Heart right ventricle (tissue), 16 donors: ENCODE measurements at regions not wholly inside any gene's neighbourhood (a gene's known extent, or its start where the extent isn't known, plus 50 kb on each side); places are given as distances from the start of the nearest gene placed in this dataset.
"Not testable (repeated sequence)": the region's sequence is repeated elsewhere in the genome, so short reads cannot be mapped to it uniquely, and the experiment has no call there.

ENCODE experiments used
- ATAC-seq, 8 donors: fragments of 200-7000 bp; cut with Tn5 transposase; one replicate each; pipeline ENCODE4 v1.9.1; 2020; ENCODE audit warnings: mild to moderate bottlenecking in 8 of 8, moderate library complexity in 8 of 8, moderate number of reproducible peaks in 1 of 8
- DNase-seq, 2 donors: peaks; one replicate each; pipeline ENCODE4 v3.0.0-alpha.2; 2020
- H3K27ac ChIP-seq, 10 donors: fragments of 200-600 bp; sonication (generic) in 2 of 10; one replicate each; pipeline versions ENCODE4 v1.5.0 to v1.8.0; 2020 to 2022; ENCODE audit warnings: mild to moderate bottlenecking in 3 of 10
- H3K27me3 ChIP-seq, 7 donors: fragments of 200-600 bp; one replicate each; pipeline ENCODE4 v1.8.0; 2021 to 2022; ENCODE audit warnings: mild to moderate bottlenecking in 2 of 7
- H3K36me3 ChIP-seq, 9 donors: fragments of 200-600 bp; sonication (generic) in 1 of 9; one replicate each; pipeline versions ENCODE4 v1.5.0 to v1.8.0; 2020 to 2022; ENCODE audit warnings: mild to moderate bottlenecking in 2 of 9
- H3K4me1 ChIP-seq, 9 donors: fragments of 200-600 bp; sonication (generic) in 1 of 9; one replicate each; pipeline versions ENCODE4 v1.5.0 to v1.8.0; 2020 to 2022; ENCODE audit warnings: mild to moderate bottlenecking in 4 of 9
- H3K4me3 ChIP-seq, 10 donors: fragments of 200-600 bp; sonication (generic) in 2 of 10; one replicate each; pipeline versions ENCODE4 v1.5.0 to v1.8.0; 2020 to 2022; ENCODE audit warnings: mild to moderate bottlenecking in 7 of 10, moderate library complexity in 2 of 10
- H3K9me3 ChIP-seq, 11 donors: fragments of 200-600 bp in 10 of 11; sonication (generic) in 2 of 11; one replicate each; pipeline versions ENCODE4 v1.5.0 to v1.8.0; 2013 to 2022; ENCODE audit warnings: mild to moderate bottlenecking in 2 of 11, control low read depth in 1 of 11, moderate library complexity in 1 of 11
- CTCF ChIP-seq, 9 donors: fragments of 200-600 bp; sonication (generic) in 2 of 9; IDR thresholded peaks; one replicate each; pipeline versions ENCODE4 v1.5.0 to v1.8.0; 2021 to 2022; ENCODE audit warnings: antibody characterized with exemption in 9 of 9, mild to moderate bottlenecking in 5 of 9, moderate library complexity in 1 of 9
- WGBS, 2 donors: extraction: QIAGEN DNeasy Blood & Tissue Kit; methylation state at CpG; one replicate each; pipeline ENCODE4 v1.1.7; 2013; ENCODE audit warnings: inconsistent platforms in 1 of 2; 5-methylcytosine and 5-hydroxymethylcytosine counted together
- intact Hi-C, 10 donors: fragments of 100-400 bp; cut with DNase I; formaldehyde crosslinking; loops; one replicate each; pipeline versions ENCODE4 v1.11.1 to v1.14.2; 2022
- donor health status: Arrhythmogenic right ventricular cardiomyopathy.
- donor health status: ischemic (EF 13 %, LVEDD 7.1; RV severe dilation, severe dysfunction).
- donor health status: healthy with polysubstance abuse.
- donor health status: DM: no; HTN: yes; CAD: no.
- donor health status: DM: no; HTN: no; CAD: no.
- donor health status: ischemic (EF 25% LVEDD 6.9; RV normal size, moderate dysfunction).
- donor health status: ischemic (EF 25% LVEDD 5.7; RV mildly dilated, moderate dysfunction).
- donor health status: healthy.
- donor health status: DM: yes; HTN: yes; CAD: no.
- donor health status: Ischemic cardiomyopathy.
- donor health status: ischemic (EF 35%, LVEDD 5.7; RV mildly dilated, moderate dysfunction).
- donor health status: nonischemic (EF 11% LVEDD 7.7; RV severe dilation, severe dysfunction).
- donor health status: DM: yes; HTN: yes; CAD: no.
- donor health status: PGD.
- donor health status: ischemic (EF 29% LVEDD 5.4; RV normal size, mild dysfunction).
- donor health status: nonischemic (EF 23%, LVEDD 6.1; RV moderate dilation, normal function).

- Histone ChIP-seq H3K4me1 (no peaks in the 10 kb centered on the region), H3K27ac (no peak overlapping the region), H3K4me3 (no peak overlapping the region), H3K36me3 (no peaks in the 10 kb centered on the region), H3K9me3 (peaks cover 0 to 3% (median 0%) of the 10 kb centered on the region in 11 donors), H3K27me3 (no peaks in the 10 kb centered on the region)
- WGBS, 2 donors, result 81 to 87% methylated on average over 5 of the region's 5 CpGs
- intact Hi-C loops, result no loop called here
- DNase-seq (no peak), ATAC-seq (no peak)
- no peak for TF ChIP-seq CTCF (IDR thresholded peaks at IDR 0.05)
These were observed 156.8 kb upstream of the UBE2E3 start for GRCh38 chr2:180823546-180824141.

- Histone ChIP-seq H3K36me3 (no peaks in the 10 kb centered on the region), H3K27me3 (no peaks in the 10 kb centered on the region), H3K4me1 (no peaks in the 10 kb centered on the region), H3K27ac (no peak overlapping the region), H3K9me3 (peaks cover 0 to 18% (median 5%) of the 10 kb centered on the region in 11 donors), H3K4me3 (no peak overlapping the region)
- intact Hi-C loops, result no loop called here
- no peak for DNase-seq
- WGBS, 2 donors, result 42 to 59% methylated on average over 2 of the region's 2 CpGs
- ATAC-seq, result no peak
- no peak for TF ChIP-seq CTCF (IDR thresholded peaks at IDR 0.05)
These were observed 161.3 kb upstream of the UBE2E3 start for GRCh38 chr2:180819106-180819505.

DNA sequence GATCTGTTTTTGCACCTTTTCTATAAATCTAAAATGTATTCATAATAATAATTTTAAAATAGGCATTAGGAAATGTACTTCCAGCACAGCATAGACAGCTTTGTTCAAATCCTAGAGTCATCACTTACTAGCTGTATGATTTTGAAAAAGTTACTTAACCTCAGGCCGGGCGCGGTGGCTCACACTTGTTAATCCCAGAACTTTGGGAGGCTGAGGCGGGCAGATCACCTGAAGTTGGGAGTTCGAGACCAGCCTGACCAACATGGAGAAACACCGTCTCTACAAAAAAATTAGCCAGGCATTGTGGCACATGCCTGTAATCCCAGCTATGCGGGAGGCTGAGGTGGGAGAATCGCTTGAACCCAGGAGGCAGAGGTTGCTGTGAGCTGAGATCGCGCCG lies 161.7 kb upstream of the UBE2E3 start:
- ATAC-seq, H3K27ac ChIP-seq, intact Hi-C loops, DNase-seq, H3K4me3 ChIP-seq, H3K4me1 ChIP-seq, H3K36me3 ChIP-seq, H3K27me3 ChIP-seq: not testable (repeated sequence)
- H3K9me3 ChIP-seq, result peaks cover 0 to 20% (median 5%) of the 10 kb centered on the region in 11 donors
- WGBS, 2 donors, result 95 to 97% methylated on average over 11 of the region's 11 CpGs

DNA sequence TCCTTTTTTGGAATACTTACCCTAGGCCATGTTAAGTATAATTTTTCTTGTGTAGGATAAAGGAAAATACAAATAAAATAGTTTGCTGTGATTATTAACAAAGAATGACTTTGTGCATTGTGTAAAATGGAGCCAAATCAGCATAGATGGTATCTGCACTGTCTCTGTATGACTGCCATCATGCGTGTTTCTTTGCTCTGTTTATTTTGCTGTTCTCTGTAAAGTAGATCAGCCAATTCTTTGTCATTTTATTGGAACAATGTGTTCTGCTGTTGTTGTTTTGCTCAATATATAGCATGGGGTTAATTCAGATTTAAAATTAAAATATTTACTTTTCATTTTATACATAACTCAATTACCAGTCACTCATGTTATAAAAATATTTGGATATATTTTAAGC lies 181.3 kb upstream of the UBE2E3 start:
- Histone ChIP-seq H3K4me1 (no peaks in the 10 kb centered on the region), H3K9me3 (no peaks in the 10 kb centered on the region), H3K36me3 (no peaks in the 10 kb centered on the region), H3K4me3 (no peak overlapping the region), H3K27ac (no peak overlapping the region), H3K27me3 (no peaks in the 10 kb centered on the region)
- TF ChIP-seq CTCF (IDR thresholded peaks at IDR 0.05), result no peak
- ATAC-seq (no peak), DNase-seq (no peak)
- WGBS, 2 donors, result 72 to 75% methylated on average over 1 of the region's 1 CpG
- intact Hi-C loops, result no loop called here

- intact Hi-C loops, result no loop called here
- no peak for ATAC-seq
- H3K27ac ChIP-seq, result no peak overlapping the region
These were observed 189.5 kb upstream of the UBE2E3 start for GRCh38 chr2:180790891-180791290.

More at GRCh38 chr2:180790891-180791290, 189.5 kb upstream of the UBE2E3 start:
- no peak for DNase-seq
- no peaks in the 10 kb centered on the region for H3K9me3 ChIP-seq
- no peaks in the 10 kb centered on the region for H3K36me3 ChIP-seq
- no peaks in the 10 kb centered on the region for H3K4me1 ChIP-seq
- H3K27me3 ChIP-seq, result no peaks in the 10 kb centered on the region
- H3K4me3 ChIP-seq, result no peak overlapping the region
- no peak for TF ChIP-seq CTCF (IDR thresholded peaks at IDR 0.05)
